Esophagus muscularis mucosa (tissue), 4 donors: ENCODE measurements at regions not wholly inside any gene's neighbourhood (a gene's known extent, or its start where the extent isn't known, plus 50 kb on each side); places are given as distances from the start of the nearest gene placed in this dataset.

ENCODE experiments used
- DNase-seq: peaks from one replicate; pipeline ENCODE4 v3.0.0-alpha.2; 2017; ENCODE audit errors: extremely low spot score
- H3K27ac ChIP-seq, 4 donors: fragments of 200-600 bp; sonication (generic); replicated peaks in 1 of 4; 1 replicate in 3 of 4; 2 replicates in 1 of 4; pipeline ENCODE4 v1.5.1; 2016 to 2019; ENCODE audit warnings: mild to moderate bottlenecking in 1 of 4
- H3K27me3 ChIP-seq, 4 donors: fragments of 200-600 bp; sonication (generic); one replicate each; pipeline versions ENCODE4 v1.5.1 to v1.6.0; 2016 to 2019
- H3K36me3 ChIP-seq, 4 donors: fragments of 200-600 bp; sonication (generic); one replicate each; pipeline ENCODE4 v1.5.1; 2016 to 2019
- H3K4me1 ChIP-seq, 4 donors: fragments of 200-600 bp; sonication (generic); one replicate each; pipeline ENCODE4 v1.5.1; 2016 to 2019
- H3K4me3 ChIP-seq, 4 donors: fragments of 200-600 bp; sonication (generic); 1 replicate in 2 of 4; 2 replicates in 2 of 4; pipeline ENCODE4 v1.5.1; 2016 to 2019; ENCODE audit warnings: mild to moderate bottlenecking in 4 of 4, moderate library complexity in 1 of 4
- H3K9me3 ChIP-seq, 4 donors: fragments of 200-600 bp; sonication (generic); 1 replicate in 3 of 4; 2 replicates in 1 of 4; pipeline ENCODE4 v1.5.1; 2016 to 2019
- EP300 ChIP-seq: sonication (generic); formaldehyde crosslinking; IDR thresholded peaks from one replicate; pipeline ENCODE4 v1.6.1; 2017; ENCODE audit warnings: antibody characterized with exemption
- POLR2A ChIP-seq: fragments of 450-650 bp; IDR thresholded peaks from one replicate; pipeline ENCODE4 v1.6.1; 2017; ENCODE audit warnings: antibody characterized with exemption, moderate library complexity, mild to moderate bottlenecking, low read depth
- POLR2AphosphoS5 ChIP-seq, 2 donors: sonication (generic); formaldehyde crosslinking; IDR thresholded peaks; one replicate each; pipeline ENCODE4 v1.6.1; 2017; ENCODE audit warnings: antibody characterized with exemption in 2 of 2
- WGBS: methylation state at CpG from one replicate; pipeline ENCODE4 v1.1.5; 2018; 5-methylcytosine and 5-hydroxymethylcytosine counted together
- intact Hi-C: fragments of 100-400 bp; cut with DNase I; formaldehyde crosslinking; loops from one replicate; pipeline ENCODE4 v1.15.1; 2023
- TF ChIP-seq, protein P1 (sequence below), 3 experiments: fragments of 200-600 bp in 2 of 3; fragments of 450-650 bp in 1 of 3; sonication (generic) in 2 of 3; IDR thresholded peaks; one replicate each; pipeline ENCODE4 v1.5.1; 2017 to 2019; ENCODE audit warnings: antibody characterized with exemption in 3 of 3, mild to moderate bottlenecking in 2 of 3, moderate library complexity in 1 of 3

DNA sequence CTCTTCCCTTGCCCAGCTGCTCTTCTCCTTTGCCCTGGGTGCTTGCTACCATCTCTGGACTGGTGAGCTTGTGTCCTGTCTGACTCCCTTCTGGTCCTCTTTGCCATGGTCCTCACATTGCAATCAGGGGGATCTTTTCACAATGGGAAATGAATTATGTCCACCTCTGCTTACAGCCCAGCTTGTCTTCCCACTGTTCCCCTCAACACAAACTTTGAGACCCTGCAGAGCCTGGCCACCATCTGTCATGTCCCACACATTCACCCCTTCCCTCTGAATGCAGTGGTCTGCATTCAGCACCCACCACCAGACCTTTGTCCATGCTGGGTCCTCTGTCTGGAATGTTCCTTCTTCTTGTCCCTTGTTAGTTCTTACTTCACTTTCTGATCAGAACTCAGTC lies 100.5 kb downstream of the ABHD5 start:
- no peaks in the 10 kb centered on the region for H3K36me3 ChIP-seq
- H3K27ac ChIP-seq = no peak overlapping the region
- H3K4me3 ChIP-seq = no peak overlapping the region
- no peaks in the 10 kb centered on the region for H3K9me3 ChIP-seq
- intact Hi-C loops = no loop called here
- peaks cover 0 to 3% (median 0%) of the 10 kb centered on the region in 4 donors for H3K27me3 ChIP-seq
- H3K4me1 ChIP-seq = no peaks in the 10 kb centered on the region
- DNase-seq = peak; percentile 66
- no peak for TF ChIP-seq POLR2A
- TF ChIP-seq POLR2AphosphoS5 (IDR thresholded peaks at IDR 0.05) = no peak
- TF ChIP-seq EP300 = no peak
- TF ChIP-seq, protein P1, sequence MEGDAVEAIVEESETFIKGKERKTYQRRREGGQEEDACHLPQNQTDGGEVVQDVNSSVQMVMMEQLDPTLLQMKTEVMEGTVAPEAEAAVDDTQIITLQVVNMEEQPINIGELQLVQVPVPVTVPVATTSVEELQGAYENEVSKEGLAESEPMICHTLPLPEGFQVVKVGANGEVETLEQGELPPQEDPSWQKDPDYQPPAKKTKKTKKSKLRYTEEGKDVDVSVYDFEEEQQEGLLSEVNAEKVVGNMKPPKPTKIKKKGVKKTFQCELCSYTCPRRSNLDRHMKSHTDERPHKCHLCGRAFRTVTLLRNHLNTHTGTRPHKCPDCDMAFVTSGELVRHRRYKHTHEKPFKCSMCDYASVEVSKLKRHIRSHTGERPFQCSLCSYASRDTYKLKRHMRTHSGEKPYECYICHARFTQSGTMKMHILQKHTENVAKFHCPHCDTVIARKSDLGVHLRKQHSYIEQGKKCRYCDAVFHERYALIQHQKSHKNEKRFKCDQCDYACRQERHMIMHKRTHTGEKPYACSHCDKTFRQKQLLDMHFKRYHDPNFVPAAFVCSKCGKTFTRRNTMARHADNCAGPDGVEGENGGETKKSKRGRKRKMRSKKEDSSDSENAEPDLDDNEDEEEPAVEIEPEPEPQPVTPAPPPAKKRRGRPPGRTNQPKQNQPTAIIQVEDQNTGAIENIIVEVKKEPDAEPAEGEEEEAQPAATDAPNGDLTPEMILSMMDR (IDR thresholded peaks at IDR 0.05) = no peak

DNA sequence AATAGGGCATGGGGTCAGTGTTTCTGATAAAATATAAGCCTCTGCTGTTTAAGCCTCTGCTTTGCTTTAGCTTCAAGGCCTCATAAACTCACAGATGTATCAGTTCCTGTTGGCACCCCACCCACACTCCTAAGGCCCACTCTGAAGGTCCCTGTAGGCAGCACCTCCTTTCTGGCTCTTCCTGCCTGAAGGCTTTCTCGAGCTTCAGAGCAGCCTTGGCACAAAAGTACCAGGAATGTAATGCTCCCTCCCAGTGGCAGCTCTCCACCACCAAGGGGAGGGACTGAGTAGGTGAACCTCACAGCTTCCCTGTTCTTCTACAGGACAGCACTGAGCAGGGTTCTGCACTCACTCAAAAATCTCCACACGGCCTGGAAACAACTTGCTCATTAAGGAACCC lies 102.2 kb downstream of the ABHD5 start:
- DNase-seq = peak; percentile 39
- H3K36me3 ChIP-seq = no peaks in the 10 kb centered on the region
- no peaks in the 10 kb centered on the region for H3K9me3 ChIP-seq
- WGBS = 52% methylated on average over 2 of the region's 2 CpGs
- no peak overlapping the region for H3K4me3 ChIP-seq
- no peak overlapping the region for H3K27ac ChIP-seq
- no peaks in the 10 kb centered on the region for H3K4me1 ChIP-seq
- intact Hi-C loops = no loop called here
- no peak for TF ChIP-seq POLR2AphosphoS5 (IDR thresholded peaks at IDR 0.05)
- H3K27me3 ChIP-seq = peaks cover 0 to 8% (median 0%) of the 10 kb centered on the region in 4 donors

DNA sequence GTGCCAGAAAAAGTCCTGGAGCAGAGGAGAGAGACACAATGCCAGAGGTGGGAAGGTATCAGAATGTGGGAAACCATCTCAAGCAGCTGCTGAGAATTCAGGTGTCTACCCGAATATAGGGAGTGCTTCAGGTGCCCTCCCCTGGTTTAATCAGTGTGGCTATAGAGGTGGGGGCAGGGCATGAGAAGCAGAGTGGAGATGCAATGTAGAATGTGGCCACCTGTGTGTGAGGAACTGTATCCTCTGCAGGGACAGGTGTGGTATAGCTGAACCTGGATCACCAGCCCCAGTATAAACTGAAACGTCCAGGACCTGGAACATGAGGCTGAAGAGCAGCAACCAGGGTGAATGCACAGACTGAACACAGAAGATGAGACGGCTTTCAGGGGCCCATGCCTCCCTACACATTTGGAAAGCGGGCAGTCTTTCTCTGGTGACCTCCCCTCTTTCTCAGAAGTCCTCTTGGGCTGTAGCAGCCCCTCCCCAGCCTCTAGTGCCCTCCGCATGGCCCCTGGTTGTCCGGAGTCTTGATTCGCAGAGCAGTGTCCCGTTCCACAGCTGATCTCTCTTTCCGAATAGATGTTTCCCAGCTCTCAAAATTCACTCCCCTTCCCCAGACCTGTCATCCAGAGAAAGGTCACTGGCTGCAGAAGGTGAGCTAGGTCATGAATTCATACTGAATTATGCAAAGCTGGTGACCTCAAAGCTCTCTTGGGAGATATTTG lies 103.1 kb downstream of the ABHD5 start:
- Histone ChIP-seq H3K36me3 (no peaks in the 10 kb centered on the region), H3K9me3 (no peaks in the 10 kb centered on the region), H3K4me1 (no peaks in the 10 kb centered on the region), H3K27ac (no peak overlapping the region), H3K4me3 (no peak overlapping the region), H3K27me3 (peaks cover 0 to 8% (median 0%) of the 10 kb centered on the region in 4 donors)
- peak; percentile 77 for DNase-seq
- intact Hi-C loops = no loop called here
- WGBS = 86% methylated on average over 9 of the region's 9 CpGs
- TF ChIP-seq, protein P1 (IDR thresholded peaks at IDR 0.05) = no peak
- TF ChIP-seq EP300 (no peak), POLR2AphosphoS5 (IDR thresholded peaks at IDR 0.05) (no peak)

DNA sequence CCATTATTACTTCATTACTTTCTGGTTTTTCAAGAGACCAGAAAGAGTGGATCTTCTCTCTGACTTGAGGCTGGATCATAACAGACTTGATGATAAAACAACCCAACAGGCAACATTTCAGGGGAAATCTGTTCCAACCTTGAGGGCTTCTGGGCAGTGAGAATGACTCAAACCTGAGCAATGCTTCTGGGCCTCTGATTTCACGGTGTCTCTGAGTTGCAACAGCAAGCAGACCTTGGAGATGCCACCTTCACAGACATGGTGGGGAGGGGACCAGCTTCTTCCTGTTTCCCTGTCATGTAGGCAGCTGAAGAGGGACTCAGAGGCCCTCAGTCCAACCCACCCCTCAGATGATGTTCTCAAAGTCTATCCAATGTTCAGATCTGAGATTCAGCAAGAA lies 104.0 kb downstream of the ABHD5 start:
- WGBS = 73% methylated on average over 1 of the region's 1 CpG
- Histone ChIP-seq H3K27me3 (peaks cover 0 to 8% (median 0%) of the 10 kb centered on the region in 4 donors), H3K4me3 (no peak overlapping the region), H3K27ac (no peak overlapping the region), H3K36me3 (no peaks in the 10 kb centered on the region), H3K4me1 (no peaks in the 10 kb centered on the region), H3K9me3 (no peaks in the 10 kb centered on the region)
- TF ChIP-seq EP300 (no peak), POLR2AphosphoS5 (IDR thresholded peaks at IDR 0.05) (no peak), POLR2A (no peak)
- TF ChIP-seq, protein P1 (IDR thresholded peaks at IDR 0.05) = no peak
- intact Hi-C loops = no loop called here
- DNase-seq = peak; percentile 70

DNA sequence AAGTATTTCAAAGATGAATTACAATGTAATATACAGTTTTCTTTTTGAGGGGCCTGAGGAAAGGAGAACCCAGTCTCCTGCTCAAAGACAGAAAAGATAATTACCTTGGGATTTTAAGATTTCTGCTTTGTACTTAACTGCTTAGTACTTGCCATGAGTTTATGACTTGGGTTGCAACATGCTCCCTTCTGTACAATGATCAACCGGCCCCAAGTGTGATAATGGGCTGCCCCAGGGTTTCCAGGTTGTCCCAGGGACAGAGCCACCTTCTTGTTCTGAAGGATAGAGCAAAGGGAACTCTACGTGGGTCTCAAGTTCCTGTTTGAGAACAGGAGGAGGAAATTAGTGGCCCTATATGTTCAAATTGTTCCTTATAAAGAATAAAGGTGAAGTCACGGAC lies 104.8 kb downstream of the ABHD5 start:
- peaks cover 0 to 8% (median 0%) of the 10 kb centered on the region in 4 donors for H3K27me3 ChIP-seq
- intact Hi-C loops = no loop called here
- H3K4me1 ChIP-seq = no peaks in the 10 kb centered on the region
- H3K4me3 ChIP-seq = no peak overlapping the region
- no peak overlapping the region for H3K27ac ChIP-seq
- TF ChIP-seq POLR2A = no peak
- TF ChIP-seq, protein P1 (IDR thresholded peaks at IDR 0.05) = no peak
- TF ChIP-seq POLR2AphosphoS5 (IDR thresholded peaks at IDR 0.05) = no peak
- TF ChIP-seq EP300 = no peak
- H3K36me3 ChIP-seq = no peaks in the 10 kb centered on the region
- 78% methylated on average over 3 of the region's 3 CpGs for WGBS
- H3K9me3 ChIP-seq = peaks cover 0 to 6% (median 0%) of the 10 kb centered on the region in 4 donors
- no peak for DNase-seq
